ENCODE measurements at regions not wholly inside any gene's neighbourhood (a gene's known extent, or its start where the extent isn't known, plus 50 kb on each side); places are given as distances from the start of the nearest gene placed in this dataset.

DNA sequence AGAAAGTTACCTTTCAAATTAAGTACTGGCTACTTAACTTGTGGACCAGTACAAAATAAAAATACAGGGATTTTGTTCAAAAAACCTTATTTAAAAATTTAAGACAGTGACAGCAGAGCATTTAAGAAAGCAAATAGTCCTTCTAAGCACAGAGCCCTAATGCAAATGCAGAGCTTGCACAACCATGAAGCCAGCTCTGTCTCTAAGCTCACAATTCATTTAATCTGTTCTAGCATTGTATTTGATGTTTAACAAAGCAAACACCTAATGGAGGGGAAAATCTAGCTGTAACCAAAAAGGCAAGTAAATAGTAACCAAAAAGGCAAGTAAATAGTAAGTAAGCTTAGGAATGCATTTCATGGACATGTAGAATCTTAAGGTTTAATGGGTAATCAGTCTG, 138.7 kb upstream of the GHR start:
- Mint-ChIP-seq H3K9me3 (no peaks in the 10 kb centered on the region), H3K36me3 (ENCODE audit: low read depth) (no peaks in the 10 kb centered on the region), H3K4me3 (no peak overlapping the region), H3K4me1 (peaks cover 33% of the 10 kb centered on the region), H3K27ac (no peak overlapping the region), H3K27me3 (ENCODE audit: low read depth, poor library complexity) (no peaks in the 10 kb centered on the region)
- no peak for DNase-seq
- TF ChIP-seq, protein P1, sequence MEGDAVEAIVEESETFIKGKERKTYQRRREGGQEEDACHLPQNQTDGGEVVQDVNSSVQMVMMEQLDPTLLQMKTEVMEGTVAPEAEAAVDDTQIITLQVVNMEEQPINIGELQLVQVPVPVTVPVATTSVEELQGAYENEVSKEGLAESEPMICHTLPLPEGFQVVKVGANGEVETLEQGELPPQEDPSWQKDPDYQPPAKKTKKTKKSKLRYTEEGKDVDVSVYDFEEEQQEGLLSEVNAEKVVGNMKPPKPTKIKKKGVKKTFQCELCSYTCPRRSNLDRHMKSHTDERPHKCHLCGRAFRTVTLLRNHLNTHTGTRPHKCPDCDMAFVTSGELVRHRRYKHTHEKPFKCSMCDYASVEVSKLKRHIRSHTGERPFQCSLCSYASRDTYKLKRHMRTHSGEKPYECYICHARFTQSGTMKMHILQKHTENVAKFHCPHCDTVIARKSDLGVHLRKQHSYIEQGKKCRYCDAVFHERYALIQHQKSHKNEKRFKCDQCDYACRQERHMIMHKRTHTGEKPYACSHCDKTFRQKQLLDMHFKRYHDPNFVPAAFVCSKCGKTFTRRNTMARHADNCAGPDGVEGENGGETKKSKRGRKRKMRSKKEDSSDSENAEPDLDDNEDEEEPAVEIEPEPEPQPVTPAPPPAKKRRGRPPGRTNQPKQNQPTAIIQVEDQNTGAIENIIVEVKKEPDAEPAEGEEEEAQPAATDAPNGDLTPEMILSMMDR (IDR thresholded peaks at IDR 0.05) = no peak

DNA sequence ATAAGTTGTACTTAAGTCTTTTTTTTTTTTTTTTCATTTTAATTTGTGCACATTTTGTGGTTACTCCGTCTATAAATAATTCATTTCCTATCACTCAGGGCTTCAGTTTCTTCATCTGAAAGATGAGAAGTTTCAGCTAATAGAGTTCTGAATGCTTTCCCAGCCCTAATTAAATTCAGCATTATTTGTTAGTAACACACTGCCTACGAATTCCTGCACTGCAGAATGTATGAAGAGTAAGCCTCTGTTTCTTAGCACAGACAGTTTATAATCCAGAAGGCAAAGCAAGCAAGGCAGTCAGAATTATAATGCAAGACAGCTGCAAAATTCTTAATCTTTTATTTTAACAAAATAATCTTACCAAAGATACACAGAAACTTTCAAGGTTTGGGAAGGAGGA, 138.0 kb upstream of the GHR start:
- DNase-seq = no peak
- TF ChIP-seq, protein P1 (IDR thresholded peaks at IDR 0.05) = no peak
- H3K4me3 Mint-ChIP-seq = no peak overlapping the region
- H3K27me3 Mint-ChIP-seq (ENCODE audit: low read depth, poor library complexity) = no peaks in the 10 kb centered on the region
- H3K36me3 Mint-ChIP-seq (ENCODE audit: low read depth) = no peaks in the 10 kb centered on the region
- H3K9me3 Mint-ChIP-seq = no peaks in the 10 kb centered on the region
- no peak overlapping the region for H3K27ac Mint-ChIP-seq
- peaks cover 27% of the 10 kb centered on the region for H3K4me1 Mint-ChIP-seq

DNA sequence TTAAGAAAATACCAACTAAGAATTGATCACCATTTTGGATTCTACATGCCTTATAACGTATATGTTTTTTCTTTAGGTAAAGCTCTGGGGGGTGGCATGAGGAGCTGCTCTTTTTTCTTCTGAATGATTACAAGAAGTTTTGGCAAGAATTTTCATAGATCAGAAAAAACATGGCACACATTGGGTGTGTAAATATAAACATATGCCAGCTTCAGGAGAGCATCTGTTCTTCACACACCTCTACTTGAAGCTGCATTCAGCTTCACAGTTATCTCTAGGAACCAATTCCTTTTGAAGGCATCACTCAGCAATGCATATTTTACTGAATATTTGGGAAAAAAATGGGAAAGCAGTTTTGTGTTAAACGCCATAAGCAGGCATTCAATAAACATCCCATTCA, 122.7 kb upstream of the GHR start:
- H3K4me3 Mint-ChIP-seq = no peak overlapping the region
- H3K9me3 Mint-ChIP-seq = peaks cover 22% of the 10 kb centered on the region
- no peaks in the 10 kb centered on the region for H3K4me1 Mint-ChIP-seq
- DNase-seq = no peak
- H3K27ac Mint-ChIP-seq = no peak overlapping the region
- TF ChIP-seq, protein P1 (IDR thresholded peaks at IDR 0.05) = no peak
- H3K36me3 Mint-ChIP-seq (ENCODE audit: low read depth) = peaks cover 6% of the 10 kb centered on the region
- no peaks in the 10 kb centered on the region for H3K27me3 Mint-ChIP-seq (ENCODE audit: low read depth, poor library complexity)

DNA sequence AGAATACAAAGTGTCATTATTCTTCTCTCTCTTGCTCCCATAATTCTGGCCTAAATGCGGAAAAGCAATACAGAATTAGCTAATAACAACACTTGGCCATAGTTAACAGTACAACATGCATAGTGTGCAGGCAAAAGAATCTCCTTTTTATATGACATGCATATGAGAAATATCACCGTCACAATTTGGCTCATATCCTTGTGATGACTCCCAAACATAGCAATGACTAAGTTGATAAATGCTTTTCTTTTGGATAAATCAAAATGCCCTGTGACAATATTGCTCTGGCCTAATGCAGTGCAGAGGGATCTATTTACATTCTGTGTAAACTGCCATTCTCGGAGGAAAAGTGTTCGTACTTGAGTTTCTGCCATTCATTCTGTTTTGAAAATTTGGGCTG, 121.9 kb upstream of the GHR start:
- H3K9me3 Mint-ChIP-seq = peaks cover 18% of the 10 kb centered on the region
- H3K4me3 Mint-ChIP-seq = no peak overlapping the region
- no peak for DNase-seq
- no peaks in the 10 kb centered on the region for H3K27me3 Mint-ChIP-seq (ENCODE audit: low read depth, poor library complexity)
- H3K4me1 Mint-ChIP-seq = no peaks in the 10 kb centered on the region
- no peak overlapping the region for H3K27ac Mint-ChIP-seq
- TF ChIP-seq, protein P1 (IDR thresholded peaks at IDR 0.05) = no peak
- H3K36me3 Mint-ChIP-seq (ENCODE audit: low read depth) = peaks cover 6% of the 10 kb centered on the region

DNA sequence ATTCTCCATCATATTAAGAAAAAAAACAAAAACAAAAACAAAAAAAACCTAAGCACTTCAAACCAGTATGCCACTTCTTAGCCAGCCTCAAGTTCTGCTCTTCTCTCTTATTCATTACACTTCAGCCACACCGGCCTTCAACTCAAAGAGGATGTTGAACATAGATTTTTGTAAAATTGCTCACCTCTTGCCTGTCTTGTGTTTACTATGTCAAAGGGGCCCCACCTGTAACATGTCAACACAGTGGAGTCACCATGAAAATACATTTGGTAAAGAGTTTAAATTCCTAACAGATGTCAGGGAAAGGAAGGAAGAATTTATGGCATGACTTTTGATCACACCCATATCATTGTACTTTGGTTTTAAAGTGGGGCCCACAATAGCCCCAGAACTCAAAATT, 121.1 kb upstream of the GHR start:
- no peaks in the 10 kb centered on the region for H3K27me3 Mint-ChIP-seq (ENCODE audit: low read depth, poor library complexity)
- TF ChIP-seq, protein P1 (IDR thresholded peaks at IDR 0.05) = no peak
- H3K4me1 Mint-ChIP-seq = no peaks in the 10 kb centered on the region
- H3K36me3 Mint-ChIP-seq (ENCODE audit: low read depth) = no peaks in the 10 kb centered on the region
- H3K9me3 Mint-ChIP-seq = peaks cover 9% of the 10 kb centered on the region
- DNase-seq = no peak
- H3K27ac Mint-ChIP-seq = no peak overlapping the region
- no peak overlapping the region for H3K4me3 Mint-ChIP-seq

DNA sequence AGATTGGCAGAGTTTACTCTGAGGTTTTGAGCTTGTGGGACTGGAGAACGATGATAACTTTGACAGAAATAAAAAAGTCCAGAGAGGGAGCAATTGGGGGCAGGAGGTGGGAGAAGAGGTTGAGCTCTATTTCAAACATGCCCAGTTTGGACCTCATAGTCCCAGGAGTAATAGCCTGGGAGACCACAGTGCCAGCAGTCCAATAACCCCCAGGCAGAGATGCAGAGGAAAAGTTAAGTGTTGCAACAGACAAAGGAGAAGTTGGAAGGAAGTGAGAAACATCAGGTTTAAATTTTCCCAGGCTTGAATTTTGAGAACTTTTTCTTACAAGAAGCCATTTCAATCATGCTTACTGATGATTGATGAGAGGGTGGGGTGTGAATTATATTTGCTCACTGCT, 117.0 kb upstream of the GHR start:
- DNase-seq = no peak
- H3K9me3 Mint-ChIP-seq = peaks cover 4% of the 10 kb centered on the region
- TF ChIP-seq, protein P1 (IDR thresholded peaks at IDR 0.05) = no peak
- H3K4me1 Mint-ChIP-seq = no peaks in the 10 kb centered on the region
- peak overlapping the region; percentile 34 for H3K27ac Mint-ChIP-seq
- H3K4me3 Mint-ChIP-seq = no peak overlapping the region
- H3K27me3 Mint-ChIP-seq (ENCODE audit: low read depth, poor library complexity) = no peaks in the 10 kb centered on the region
- H3K36me3 Mint-ChIP-seq (ENCODE audit: low read depth) = no peaks in the 10 kb centered on the region
